Mesodermal cell (in vitro differentiated cells): ENCODE measurements at regions not wholly inside any gene's neighbourhood (a gene's known extent, or its start where the extent isn't known, plus 50 kb on each side); places are given as distances from the start of the nearest gene placed in this dataset.

ENCODE experiments used
- H3K27ac ChIP-seq: 2 replicates; pipeline ENCODE4 v1.7.0; 2013; ENCODE audit warnings: mild to moderate bottlenecking, low read depth, low read length, moderate library complexity; ENCODE audit not compliant: severe bottlenecking
- H3K36me3 ChIP-seq: 2 replicates; pipeline ENCODE4 v1.7.1; 2013; ENCODE audit warnings: mild to moderate bottlenecking, low read length, moderate library complexity; ENCODE audit not compliant: control insufficient read depth, insufficient read depth
- H3K4me1 ChIP-seq: one replicate; pipeline ENCODE4 v1.7.1; 2013; ENCODE audit warnings: mild to moderate bottlenecking, low read length; ENCODE audit not compliant: insufficient read depth, control insufficient read depth, poor library complexity, severe bottlenecking
- H3K4me3 ChIP-seq: 2 replicates; pipeline ENCODE4 v1.7.0; 2013; ENCODE audit warnings: low read length, control low read depth, mild to moderate bottlenecking; ENCODE audit not compliant: insufficient read depth, poor library complexity, severe bottlenecking; ENCODE audit errors: extremely low read depth
- H3K9me3 ChIP-seq: 2 replicates; pipeline ENCODE4 v1.7.1; 2013; ENCODE audit warnings: mild to moderate bottlenecking, low read length, moderate library complexity; ENCODE audit not compliant: control insufficient read depth
- WGBS, 2 experiments: methylation state at CpG; one replicate each; pipeline ENCODE4 v1.1.5; 2013; ENCODE audit warnings: missing lambda C conversion rate in 2 of 2; ENCODE audit not compliant: insufficient coverage in 2 of 2; 5-methylcytosine and 5-hydroxymethylcytosine counted together

DNA sequence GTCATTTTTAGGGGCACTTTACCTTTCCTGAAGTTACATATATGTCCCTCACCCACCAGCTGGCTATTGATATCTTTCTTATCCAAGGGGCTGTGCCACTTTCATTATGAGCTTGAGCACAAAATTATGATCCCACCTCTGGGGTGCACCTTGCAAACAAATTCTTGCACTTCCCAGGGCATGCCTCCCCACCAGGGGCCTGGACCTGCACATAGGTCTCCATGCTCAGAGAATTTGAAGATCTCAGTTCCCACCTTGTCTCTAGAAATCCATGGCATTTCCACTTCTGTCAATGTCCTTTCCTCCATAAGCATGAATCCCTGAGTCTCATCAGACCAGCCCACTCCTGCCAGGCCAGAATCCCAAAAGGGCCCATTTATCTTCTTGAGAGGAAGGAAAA, 449.1 kb upstream of the REG3G start:
- no peaks in the 10 kb centered on the region for H3K36me3 ChIP-seq
- H3K27ac ChIP-seq = no peak overlapping the region
- no peaks in the 10 kb centered on the region for H3K4me1 ChIP-seq
- H3K9me3 ChIP-seq = no peaks in the 10 kb centered on the region
- H3K4me3 ChIP-seq = no peak overlapping the region

DNA sequence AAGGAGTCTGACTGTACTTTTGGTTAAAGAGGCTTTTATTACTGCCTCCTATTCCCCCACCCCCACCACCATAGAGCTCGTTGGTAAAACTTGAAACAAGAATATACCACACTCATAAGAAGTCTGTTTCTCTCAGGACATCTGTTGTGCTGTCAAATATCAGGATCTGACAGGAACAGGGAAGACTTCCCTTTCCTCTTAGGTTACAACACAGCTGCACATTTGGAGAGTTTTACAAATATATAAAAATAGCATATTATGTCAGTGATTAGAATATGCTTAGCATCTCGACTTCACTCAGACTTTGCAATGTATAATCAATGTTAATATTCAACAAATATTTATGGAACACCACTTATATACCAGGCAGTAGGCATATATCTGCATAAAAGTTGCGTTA, 439.6 kb upstream of the REG3G start:
- Histone ChIP-seq H3K4me3 (no peak overlapping the region), H3K36me3 (no peaks in the 10 kb centered on the region), H3K27ac (no peak overlapping the region), H3K9me3 (no peaks in the 10 kb centered on the region), H3K4me1 (no peaks in the 10 kb centered on the region)
- no CpG with 5 or more reads among the region's 3 CpGs for WGBS, 2 experiments

DNA sequence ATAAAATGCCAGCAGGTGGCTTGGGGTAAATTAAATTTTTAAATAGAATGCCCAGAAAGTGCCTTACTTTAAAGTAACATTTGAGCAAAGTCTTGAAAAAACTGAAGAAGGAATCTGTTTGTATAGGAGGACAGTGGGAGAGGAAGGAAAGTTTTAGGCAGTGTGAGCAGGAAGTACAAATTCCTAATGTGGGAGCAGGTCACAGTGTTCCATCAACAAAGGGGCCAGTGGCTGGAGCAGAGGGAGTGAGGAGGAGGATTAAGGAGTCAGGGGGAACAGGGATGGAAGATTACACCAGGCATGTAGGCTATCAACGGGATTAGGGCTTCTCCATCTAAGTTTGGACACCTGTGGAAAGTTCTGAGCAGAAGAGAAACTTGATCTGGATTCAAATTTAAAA, 439.2 kb upstream of the REG3G start:
- Histone ChIP-seq H3K36me3 (no peaks in the 10 kb centered on the region), H3K4me3 (no peak overlapping the region), H3K9me3 (no peaks in the 10 kb centered on the region), H3K4me1 (no peaks in the 10 kb centered on the region), H3K27ac (no peak overlapping the region)
- WGBS, 2 experiments = 77 to 100% methylated on average over 1 of the region's 1 CpG

DNA sequence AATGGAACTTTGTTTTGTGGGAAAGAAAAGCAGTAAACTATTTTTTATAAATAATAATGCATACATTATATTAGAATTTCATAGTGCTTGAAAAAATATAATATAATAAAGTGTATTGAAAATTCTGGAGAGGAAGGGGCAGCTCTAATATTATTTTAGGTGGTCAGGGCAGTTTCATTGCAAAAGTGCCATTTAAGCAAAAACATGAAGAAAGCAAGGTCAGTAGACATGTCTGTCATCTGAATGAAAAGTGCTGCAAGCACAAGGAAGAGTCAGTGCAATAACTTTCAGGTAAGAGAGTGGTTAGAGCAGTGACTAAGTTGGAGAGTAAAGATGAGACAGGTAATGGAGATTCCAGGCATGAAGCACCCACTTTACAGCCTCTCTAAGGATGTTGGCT, 435.6 kb upstream of the REG3G start:
- H3K27ac ChIP-seq = no peak overlapping the region
- H3K4me3 ChIP-seq = no peak overlapping the region
- H3K9me3 ChIP-seq = no peaks in the 10 kb centered on the region
- H3K36me3 ChIP-seq = no peaks in the 10 kb centered on the region
- no peaks in the 10 kb centered on the region for H3K4me1 ChIP-seq

DNA sequence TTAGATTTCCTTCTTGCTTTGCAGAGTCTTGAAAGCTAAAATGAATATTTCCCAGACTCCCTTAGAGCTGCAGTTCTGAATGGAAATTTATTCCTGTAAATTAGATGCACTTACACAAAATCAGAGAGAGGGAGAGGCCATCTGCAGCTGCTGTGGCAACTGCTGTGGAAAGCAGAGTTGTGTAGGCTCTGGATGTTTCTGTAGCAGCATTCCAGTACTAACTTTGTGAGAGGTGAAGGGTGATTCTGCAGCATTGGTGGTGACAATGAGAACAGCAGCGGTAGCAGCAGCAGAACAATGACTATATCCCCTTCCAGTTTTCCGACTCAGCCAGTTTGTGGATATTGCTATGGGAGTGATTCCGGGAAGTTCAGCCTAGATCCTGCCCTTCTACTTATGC, 433.0 kb upstream of the REG3G start:
- Histone ChIP-seq H3K4me1 (no peaks in the 10 kb centered on the region), H3K9me3 (no peaks in the 10 kb centered on the region), H3K4me3 (no peak overlapping the region), H3K27ac (no peak overlapping the region), H3K36me3 (no peaks in the 10 kb centered on the region)
- 70% methylated on average over 3 of the region's 3 CpGs; no CpG with 5 or more reads in 1 of the 2 experiments for WGBS, 2 experiments

DNA sequence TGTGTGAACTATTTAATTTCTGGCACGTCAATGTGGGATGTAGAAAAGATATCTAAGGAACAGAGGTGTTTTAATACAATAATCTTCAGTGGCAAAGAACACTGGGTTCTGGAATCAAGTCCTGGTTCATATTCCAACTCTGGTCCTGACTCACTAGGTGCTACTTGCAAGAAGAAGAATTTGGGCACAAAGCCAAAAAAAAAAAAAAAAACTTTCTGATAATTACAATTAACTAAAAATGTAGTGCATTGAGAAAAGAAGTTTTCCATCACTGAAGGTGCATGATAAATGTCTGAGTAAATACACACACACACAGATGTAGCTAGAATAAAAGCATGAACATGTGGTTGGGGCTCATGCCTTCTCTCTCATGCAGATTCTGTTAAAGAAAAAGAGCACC, 424.4 kb upstream of the REG3G start:
- H3K9me3 ChIP-seq = no peaks in the 10 kb centered on the region
- WGBS, 2 experiments = 63 to 83% methylated on average over 1 of the region's 1 CpG
- H3K36me3 ChIP-seq = no peaks in the 10 kb centered on the region
- no peak overlapping the region for H3K4me3 ChIP-seq
- H3K4me1 ChIP-seq = no peaks in the 10 kb centered on the region
- no peak overlapping the region for H3K27ac ChIP-seq

DNA sequence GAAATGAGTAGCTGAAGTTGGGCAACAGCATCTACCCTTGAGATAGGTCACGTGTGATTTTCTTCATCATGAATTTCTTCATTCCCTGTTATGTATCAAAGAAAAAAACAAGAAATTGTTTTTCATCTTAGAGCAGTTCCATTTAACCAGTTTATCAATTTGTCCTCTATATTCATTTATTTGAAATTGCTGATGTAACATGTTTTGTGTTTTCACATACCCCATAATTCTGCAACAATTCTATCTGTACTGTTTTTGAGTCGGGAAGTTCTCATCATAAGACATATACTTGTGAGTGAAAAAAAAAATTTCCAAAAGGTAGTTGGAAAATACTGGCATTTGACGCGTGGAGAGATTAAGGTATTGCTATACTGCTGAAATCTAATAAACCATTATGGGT, 422.6 kb upstream of the REG3G start:
- H3K4me3 ChIP-seq = no peak overlapping the region
- H3K4me1 ChIP-seq = no peaks in the 10 kb centered on the region
- WGBS, 2 experiments = 79% methylated on average over 2 of the region's 4 CpGs; no CpG with 5 or more reads in 1 of the 2 experiments
- no peaks in the 10 kb centered on the region for H3K36me3 ChIP-seq
- no peak overlapping the region for H3K27ac ChIP-seq
- no peaks in the 10 kb centered on the region for H3K9me3 ChIP-seq

DNA sequence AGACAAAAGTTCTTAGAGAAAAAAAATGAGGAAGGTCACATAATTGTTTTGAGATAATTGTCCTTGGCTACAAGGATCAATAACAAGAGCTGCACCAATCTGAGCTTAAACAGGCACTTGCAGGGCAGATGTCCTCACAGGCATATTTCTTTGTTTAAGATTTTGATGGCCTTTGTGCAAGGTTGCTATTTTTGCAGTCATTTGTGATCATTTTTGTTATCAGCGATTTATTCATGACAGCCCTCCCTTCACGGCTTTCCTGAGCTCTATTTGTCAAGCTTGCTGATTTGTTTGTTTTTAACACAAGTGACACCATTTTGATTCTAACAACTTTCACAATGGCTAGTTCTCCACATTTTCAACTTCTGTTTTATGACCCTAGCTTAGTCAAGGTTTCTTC, 418.6 kb upstream of the REG3G start:
- 44 to 59% methylated on average over 2 of the region's 2 CpGs for WGBS, 2 experiments
- H3K27ac ChIP-seq = no peak overlapping the region
- H3K36me3 ChIP-seq = no peaks in the 10 kb centered on the region
- H3K4me1 ChIP-seq = no peaks in the 10 kb centered on the region
- no peak overlapping the region for H3K4me3 ChIP-seq
- no peaks in the 10 kb centered on the region for H3K9me3 ChIP-seq

DNA sequence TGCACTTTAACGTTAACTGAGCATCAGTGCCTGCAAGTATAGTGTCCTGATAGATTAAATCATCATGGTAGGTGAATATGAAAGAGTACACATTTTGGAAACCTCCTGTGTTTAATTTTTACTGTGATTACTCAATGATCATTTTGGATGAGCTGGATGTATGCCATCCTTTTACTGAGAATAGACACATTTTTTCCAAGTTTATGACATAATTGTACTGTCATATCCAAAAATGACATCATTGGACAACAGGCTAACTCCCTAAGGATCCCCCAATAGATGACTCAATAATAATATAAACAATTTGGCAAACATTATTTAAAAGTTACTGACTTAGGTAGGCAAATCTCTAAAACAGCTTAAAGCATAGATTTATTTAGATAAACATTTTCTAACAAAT, 410.8 kb upstream of the REG3G start:
- Histone ChIP-seq H3K27ac (no peak overlapping the region), H3K9me3 (no peaks in the 10 kb centered on the region), H3K4me3 (no peak overlapping the region), H3K36me3 (no peaks in the 10 kb centered on the region), H3K4me1 (no peaks in the 10 kb centered on the region)
- WGBS, 2 experiments = no CpG with 5 or more reads among the region's 1 CpG

DNA sequence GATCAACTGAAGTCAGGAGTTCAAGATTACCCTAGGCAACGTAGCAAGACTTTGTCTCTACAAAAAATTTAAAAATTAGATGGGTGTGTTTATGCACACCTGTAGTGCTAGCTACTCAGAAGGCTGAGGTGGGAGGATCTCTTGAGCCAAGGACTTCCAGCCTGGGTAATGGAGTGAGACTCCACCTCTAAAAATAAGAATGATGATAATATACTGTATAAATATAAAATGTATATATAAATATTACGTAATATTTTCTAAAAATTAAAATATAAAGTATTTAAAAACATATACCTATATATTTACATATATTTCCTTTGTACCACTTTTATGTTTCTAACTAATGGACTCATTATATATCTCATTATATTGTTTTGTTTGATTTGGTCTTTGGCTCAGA, 409.5 kb upstream of the REG3G start:
- H3K4me1 ChIP-seq = no peaks in the 10 kb centered on the region
- no peak overlapping the region for H3K27ac ChIP-seq
- H3K4me3 ChIP-seq = no peak overlapping the region
- H3K9me3 ChIP-seq = no peaks in the 10 kb centered on the region
- no peaks in the 10 kb centered on the region for H3K36me3 ChIP-seq
- 100% methylated on average over 1 of the region's 2 CpGs; no CpG with 5 or more reads in 1 of the 2 experiments for WGBS, 2 experiments

DNA sequence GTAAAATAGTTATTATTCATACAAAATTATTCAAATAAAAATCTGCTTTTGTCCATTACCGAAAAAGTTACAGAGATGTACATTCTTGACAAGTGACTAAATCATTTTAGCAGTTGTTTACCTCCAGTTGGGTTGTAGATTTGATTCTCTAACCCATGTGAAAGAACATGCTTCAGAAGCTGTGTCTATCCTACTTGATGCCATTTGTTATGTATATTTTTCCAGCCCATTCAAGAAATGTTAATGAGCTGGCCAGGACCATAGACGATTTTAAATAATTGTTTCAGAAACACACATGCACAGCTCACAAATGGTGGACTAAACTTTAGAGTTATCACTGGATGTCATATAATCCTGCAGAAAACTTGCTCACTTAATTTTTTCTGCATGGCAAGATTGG, 391.1 kb upstream of the REG3G start:
- Histone ChIP-seq H3K4me3 (no peak overlapping the region), H3K27ac (no peak overlapping the region), H3K4me1 (no peaks in the 10 kb centered on the region), H3K36me3 (no peaks in the 10 kb centered on the region), H3K9me3 (no peaks in the 10 kb centered on the region)
- WGBS, 2 experiments = 60% methylated on average over 1 of the region's 2 CpGs; no CpG with 5 or more reads in 1 of the 2 experiments

DNA sequence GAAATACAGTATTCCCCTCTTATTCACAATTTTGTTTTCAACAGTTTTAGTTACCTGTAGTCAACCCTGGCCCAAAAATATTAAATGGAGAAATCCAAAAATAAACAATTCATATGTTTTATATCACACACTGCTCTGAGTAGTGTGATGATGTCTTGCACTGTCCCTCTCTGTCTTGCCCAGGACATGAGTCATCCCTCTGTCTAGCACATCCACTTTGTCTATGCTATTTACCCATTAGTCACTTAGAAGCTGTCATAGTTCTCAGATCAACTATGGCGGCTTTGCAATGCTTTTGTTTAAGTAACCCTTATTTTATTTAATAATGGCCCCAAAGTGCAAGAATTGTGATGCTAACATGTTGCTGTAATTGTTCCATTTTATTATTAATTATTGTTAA, 380.6 kb upstream of the REG3G start:
- H3K36me3 ChIP-seq = no peaks in the 10 kb centered on the region
- no CpG with 5 or more reads among the region's 1 CpG for WGBS, 2 experiments

More for the DNA sequence above, 380.6 kb upstream of the REG3G start:
- no peak overlapping the region for H3K27ac ChIP-seq
- no peak overlapping the region for H3K4me3 ChIP-seq
- H3K9me3 ChIP-seq = no peaks in the 10 kb centered on the region
- H3K4me1 ChIP-seq = no peaks in the 10 kb centered on the region
